Erythroblast (primary cell): ENCODE measurements at regions not wholly inside any gene's neighbourhood (a gene's known extent, or its start where the extent isn't known, plus 50 kb on each side); places are given as distances from the start of the nearest gene placed in this dataset.

Experiments used
- GATA1 ChIP-seq: IDR thresholded peaks from 2 replicates; pipeline ENCODE4 v1.6.1; 2011; ENCODE audit warnings: low read depth, mild to moderate bottlenecking, control low read depth, low read length, moderate library complexity
- POLR2A ChIP-seq: IDR thresholded peaks from 2 replicates; pipeline ENCODE4 v1.6.1; 2011; ENCODE audit warnings: mild to moderate bottlenecking, low read length

- no peak for TF ChIP-seq POLR2A
- TF ChIP-seq GATA1 = no peak
These were observed 59.4 kb upstream of the ZNF536 start for GRCh38 chr19:30312582-30313352.
